NCI-H1105 treated with DMSO at 0.1 percent for 48 hours (cell line): ENCODE measurements at regions not wholly inside any gene's neighbourhood (a gene's known extent, or its start where the extent isn't known, plus 50 kb on each side); places are given as distances from the start of the nearest gene placed in this dataset.

Experiments
- DNase-seq: peaks from one replicate; lab custom pipeline; 2025; lab: John Stamatoyannopoulos, UW

- DNase-seq: no peak
Observed at GRCh38 chr5:112626715-112627114, 111.0 kb upstream of the APC start.

- DNase-seq: peak; percentile 43
Observed at GRCh38 chr5:112628214-112628980, 109.3 kb upstream of the APC start.

- DNase-seq: no peak
Observed at GRCh38 chr5:112630246-112631009, 107.3 kb upstream of the APC start.

GRCh38 chr5:112634166-112634565, 103.5 kb upstream of the APC start:
- DNase-seq: no peak

- no peak for DNase-seq
Observed at GRCh38 chr5:112634796-112635195, 102.9 kb upstream of the APC start.

- DNase-seq: no peak
Observed at GRCh38 chr5:112635276-112635675, 102.4 kb upstream of the APC start.

- no peak for DNase-seq
Observed at GRCh38 chr5:112635771-112636731, 101.6 kb upstream of the APC start.

- DNase-seq: no peak
Observed at GRCh38 chr5:112636751-112637150, 100.9 kb upstream of the APC start.

GRCh38 chr5:112637343-112637742, 100.3 kb upstream of the APC start:
- DNase-seq: no peak

GRCh38 chr5:112640546-112640945, 97.1 kb upstream of the APC start:
- no peak for DNase-seq

- DNase-seq: no peak
Observed at GRCh38 chr5:112641515-112642110, 96.1 kb upstream of the APC start.

GRCh38 chr5:112642885-112643284, 94.8 kb upstream of the APC start:
- DNase-seq: no peak

GRCh38 chr5:112643339-112643971, 94.2 kb upstream of the APC start:
- DNase-seq: no peak

- no peak for DNase-seq
Observed at GRCh38 chr5:112646139-112646936, 91.3 kb upstream of the APC start.

GRCh38 chr5:112647428-112647827, 90.3 kb upstream of the APC start:
- no peak for DNase-seq

GRCh38 chr5:112648264-112648663, 89.4 kb upstream of the APC start:
- no peak for DNase-seq

- DNase-seq: no peak
Observed at GRCh38 chr5:112649882-112650281, 87.8 kb upstream of the APC start.

- no peak for DNase-seq
Observed at GRCh38 chr5:112653638-112654205, 84.0 kb upstream of the APC start.

- no peak for DNase-seq
Observed at GRCh38 chr5:112655513-112655912, 82.2 kb upstream of the APC start.

GRCh38 chr5:112656451-112656850, 81.2 kb upstream of the APC start:
- no peak for DNase-seq
